DOHH2 (cell line): ENCODE measurements at regions not wholly inside any gene's neighbourhood (a gene's known extent, or its start where the extent isn't known, plus 50 kb on each side); places are given as distances from the start of the nearest gene placed in this dataset.

Experiments used
- CTCF ChIP-seq: fragments of 200-600 bp; sonication (generic); IDR thresholded peaks from one replicate; pipeline ENCODE4 v1.5.1; 2014; ENCODE audit warnings: antibody characterized with exemption, mild to moderate bottlenecking, low read depth, low read length; ENCODE audit not compliant: poor library complexity, severe bottlenecking
- EZH2phosphoT487 ChIP-seq: fragments of 200-600 bp; sonication (generic); IDR thresholded peaks from 2 replicates; pipeline ENCODE4 v1.6.1; 2017; ENCODE audit warnings: borderline replicate concordance, mild to moderate bottlenecking, antibody characterized with exemption, low read length, moderate library complexity, mixed read lengths

- TF ChIP-seq CTCF (no peak), EZH2phosphoT487 (no peak)
Measured at GRCh38 chr10:130458509-130458908, 322.3 kb downstream of the GLRX3 start.
